IPS DF 4.7 (cell line): ENCODE measurements at regions not wholly inside any gene's neighbourhood (a gene's known extent, or its start where the extent isn't known, plus 50 kb on each side); places are given as distances from the start of the nearest gene placed in this dataset.
A peak's percentile ranks its signal among the peaks of the same experiment; 100 is the strongest.
"Not testable (repeated sequence)": the region's sequence is repeated elsewhere in the genome, so short reads cannot be mapped to it uniquely, and the experiment has no call there.

Experiments used
- DNase-seq: peaks from one replicate; pipeline ENCODE4 v3.0.0-alpha.2; 2013; ENCODE audit warnings: low spot score; ENCODE audit errors: extremely low read depth

DNA sequence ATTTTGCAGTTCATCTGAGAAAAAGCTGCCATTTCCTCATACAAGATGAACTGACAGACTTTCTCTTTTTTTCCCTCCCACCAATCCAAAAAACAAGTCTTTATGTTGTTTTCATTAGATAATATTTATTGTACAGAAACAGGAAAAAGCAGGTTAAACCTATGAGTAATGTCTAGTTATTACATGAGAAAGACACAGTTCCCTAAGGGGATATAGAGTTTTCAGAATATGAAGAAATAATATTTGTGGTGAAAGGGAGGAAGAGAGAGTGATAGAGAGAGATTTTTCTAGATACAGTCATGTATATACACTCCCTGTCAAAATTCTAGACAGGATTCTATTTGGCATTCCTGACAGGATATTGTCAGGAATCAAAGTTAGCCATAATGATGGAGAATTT lies 392.4 kb downstream of the BMP2 start:
- no peak for DNase-seq

DNA sequence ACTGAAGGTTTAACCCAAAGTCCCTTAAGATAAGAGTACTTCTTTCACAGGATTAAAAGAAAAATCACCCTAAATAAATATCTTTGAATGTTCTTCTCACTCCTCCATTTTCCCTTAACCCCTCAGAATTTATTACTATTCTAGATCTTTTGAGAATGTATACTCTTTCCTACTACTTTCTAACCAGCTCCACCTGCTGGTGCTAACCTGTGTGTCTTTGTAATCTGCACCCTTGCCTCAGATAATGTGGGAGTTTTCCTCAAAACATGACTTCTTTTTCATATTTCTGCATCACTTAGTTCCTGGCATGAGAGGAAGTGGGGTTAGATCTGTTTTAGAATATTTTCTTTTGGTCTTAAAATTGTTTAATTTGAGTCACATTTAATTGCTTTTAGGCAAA lies 394.2 kb downstream of the BMP2 start:
- no peak for DNase-seq

DNA sequence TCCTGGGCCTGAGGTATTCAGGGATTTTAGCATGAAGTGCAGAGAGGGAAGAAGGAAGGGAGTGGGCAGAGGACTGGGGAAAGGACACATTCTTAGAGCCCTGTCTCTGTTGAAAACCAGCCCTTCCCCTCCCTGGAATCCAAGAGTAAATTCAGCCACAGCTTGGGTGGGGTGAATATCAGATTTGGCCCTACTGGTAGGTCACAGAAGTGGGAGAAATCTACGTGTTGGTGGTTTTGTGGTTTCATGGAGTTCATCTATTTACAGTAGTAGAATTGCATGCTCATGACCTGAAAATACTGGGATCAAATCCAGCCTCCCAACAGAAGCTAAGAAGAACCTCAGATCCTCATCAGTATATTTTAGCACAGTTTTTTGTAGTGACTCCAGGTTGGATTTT lies 404.4 kb downstream of the BMP2 start:
- DNase-seq = no peak

DNA sequence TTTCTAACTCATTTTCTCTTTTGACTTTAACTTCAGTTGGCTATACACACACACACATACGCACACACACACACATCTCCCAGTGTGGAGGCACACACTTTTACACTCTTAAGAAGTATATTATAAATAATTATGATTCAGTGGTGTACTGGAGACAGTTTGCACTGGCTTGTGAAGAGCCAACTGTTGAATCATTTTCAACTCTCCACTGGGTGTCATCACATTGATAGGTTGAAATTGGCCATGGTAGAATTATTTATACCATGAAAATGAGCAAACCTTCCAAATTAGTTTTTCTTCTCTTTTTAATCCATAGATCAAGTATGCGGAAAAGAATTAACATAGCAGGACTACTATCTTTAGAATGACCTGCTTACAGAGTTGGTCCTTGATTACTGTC lies 407.1 kb downstream of the BMP2 start:
- no peak for DNase-seq

DNA sequence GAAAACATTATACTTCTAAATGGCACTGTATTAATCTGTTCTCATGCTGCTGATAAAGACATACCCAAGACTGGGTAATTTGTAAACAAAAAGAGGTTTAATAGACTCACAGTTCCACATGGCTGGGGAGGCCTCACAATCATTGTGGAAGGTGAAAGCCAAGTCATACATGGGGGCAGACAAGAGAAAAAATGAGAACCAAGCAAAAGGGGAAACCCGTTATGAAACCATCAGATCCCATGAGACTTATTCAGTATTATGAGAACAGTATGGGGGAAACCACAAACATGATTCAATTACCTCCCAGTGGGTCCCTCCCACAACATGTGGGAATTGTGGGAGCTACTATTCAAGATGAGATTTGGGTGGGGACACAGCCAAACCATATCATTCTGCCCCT lies 408.3 kb downstream of the BMP2 start:
- DNase-seq = not testable (repeated sequence)

DNA sequence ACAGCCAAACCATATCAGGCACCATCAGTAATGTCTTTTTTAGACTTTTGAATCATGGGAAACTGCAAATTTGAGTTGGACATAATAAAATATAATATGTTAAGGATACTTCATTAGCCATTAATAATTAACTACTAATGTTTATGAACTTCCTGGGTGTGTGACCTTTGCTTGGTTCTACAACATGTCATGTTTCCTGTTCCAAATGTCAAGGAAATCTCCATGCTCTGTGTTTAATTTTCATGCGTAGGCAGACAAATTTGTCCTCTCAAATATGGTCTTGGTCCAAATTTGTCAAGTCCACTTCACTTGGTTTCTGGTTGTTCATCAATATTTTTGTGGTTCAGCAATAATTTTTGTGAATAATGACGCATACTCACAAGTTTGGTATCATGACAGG lies 410.5 kb downstream of the BMP2 start:
- no peak for DNase-seq

DNA sequence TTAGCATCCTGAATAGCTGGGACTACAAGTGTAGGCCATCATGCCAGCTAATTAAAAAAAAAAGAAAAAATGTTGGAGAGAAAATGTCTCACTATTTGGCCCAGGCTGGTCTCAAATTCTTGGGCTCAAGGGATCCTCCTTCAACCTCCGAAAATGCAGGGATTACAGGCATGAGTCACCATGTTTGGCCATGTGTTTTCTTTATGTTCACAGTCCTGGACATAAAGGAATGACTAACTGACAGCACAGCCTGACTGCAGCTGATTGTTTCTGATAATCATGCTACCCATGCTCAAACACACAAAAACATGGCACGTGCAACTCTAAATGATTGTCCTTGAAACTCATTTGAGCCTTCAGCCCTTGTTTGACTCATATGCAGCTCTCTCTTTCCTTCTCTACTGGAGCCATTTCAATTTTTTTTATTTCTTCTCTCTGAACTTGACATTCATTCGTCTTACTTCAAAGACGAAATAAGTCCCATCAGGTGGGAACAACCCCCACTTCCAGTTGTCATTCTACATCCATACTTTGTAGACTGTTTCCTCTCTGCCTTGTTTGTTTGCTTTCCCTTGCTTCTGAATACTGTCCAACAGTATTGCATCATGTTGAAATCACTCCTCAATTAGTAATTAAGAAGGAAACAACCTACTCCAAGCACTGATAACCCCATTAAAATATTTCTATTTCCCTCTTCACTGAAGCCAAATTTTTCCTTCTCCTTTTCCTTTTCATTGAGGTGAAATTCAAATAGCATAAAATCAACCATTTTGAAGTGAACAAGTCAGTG lies 413.0 kb downstream of the BMP2 start:
- no peak for DNase-seq

DNA sequence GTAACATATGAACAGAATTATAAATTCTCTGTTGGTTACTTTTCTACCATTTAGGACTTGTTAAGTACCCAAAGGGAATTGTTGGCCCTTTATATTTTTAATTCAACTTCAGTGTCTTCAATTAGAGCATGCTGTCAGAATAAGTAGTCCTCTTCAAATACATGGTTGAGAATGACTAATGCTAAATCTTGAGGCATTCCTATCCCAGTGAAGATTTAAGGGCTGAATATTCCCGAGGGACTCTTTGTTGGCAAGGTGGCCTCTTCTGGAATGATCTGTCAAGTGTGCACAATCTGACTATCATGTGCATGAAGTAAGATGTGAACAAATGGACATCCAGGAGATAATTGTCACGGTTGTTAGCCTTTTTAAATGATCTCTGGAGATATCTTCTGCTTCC lies 421.7 kb downstream of the BMP2 start:
- no peak for DNase-seq

DNA sequence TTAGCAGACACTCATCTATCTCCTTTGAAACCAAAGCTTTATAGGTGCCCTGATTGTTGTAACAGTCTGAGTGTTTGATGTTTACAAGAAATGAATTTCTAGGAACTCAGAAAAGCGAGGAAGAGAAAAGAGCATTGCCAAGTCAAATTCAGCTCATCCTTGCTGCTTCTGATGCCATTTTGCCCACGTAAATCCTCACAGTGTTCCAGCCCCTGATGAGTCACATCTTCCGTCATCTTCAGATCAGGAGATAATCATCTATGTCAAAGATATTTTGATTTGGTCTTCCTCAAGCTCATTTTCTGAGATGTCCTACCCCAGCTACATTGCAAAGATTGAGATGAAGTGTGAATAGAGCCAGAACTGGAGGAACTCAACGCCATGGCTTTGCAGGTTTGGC lies 426.2 kb downstream of the BMP2 start:
- no peak for DNase-seq

DNA sequence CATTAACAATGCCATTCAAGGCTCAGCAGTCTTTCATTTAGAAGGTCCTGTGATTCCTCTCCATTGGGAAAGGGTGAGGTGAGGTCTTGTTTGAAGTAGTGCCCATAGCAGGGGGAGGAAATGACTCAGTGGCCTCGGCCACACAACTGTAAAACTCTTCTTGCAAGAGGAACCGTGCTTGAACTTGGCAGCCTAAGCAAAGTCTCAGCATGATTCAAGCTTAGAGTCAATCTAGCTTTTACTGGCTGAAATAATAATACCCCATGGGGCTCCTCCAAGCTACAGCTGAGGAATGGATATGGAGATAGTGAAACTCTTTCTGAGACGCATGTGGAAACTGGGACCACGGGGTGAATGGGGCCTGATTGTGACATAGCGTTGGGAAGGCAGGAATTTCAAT lies 428.2 kb downstream of the BMP2 start:
- no peak for DNase-seq

DNA sequence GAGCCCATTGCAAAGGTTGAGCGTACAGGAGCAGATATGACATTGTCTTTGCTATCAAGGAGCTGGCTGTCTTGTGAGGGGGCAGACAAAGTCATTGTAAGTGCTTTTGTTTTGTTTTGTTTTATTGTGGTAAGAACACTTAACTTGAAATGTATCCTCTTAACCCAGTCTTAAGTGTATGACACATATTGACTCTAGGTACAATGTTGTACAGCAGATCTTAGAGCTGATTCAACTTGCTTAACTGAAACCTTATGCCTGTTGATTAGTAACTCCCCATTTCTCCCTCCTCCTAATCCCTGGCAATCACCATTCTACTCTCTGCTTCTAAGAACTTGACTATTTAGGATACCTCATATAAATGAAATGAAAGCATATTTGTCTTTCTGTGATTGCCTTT lies 429.0 kb downstream of the BMP2 start:
- DNase-seq = no peak

DNA sequence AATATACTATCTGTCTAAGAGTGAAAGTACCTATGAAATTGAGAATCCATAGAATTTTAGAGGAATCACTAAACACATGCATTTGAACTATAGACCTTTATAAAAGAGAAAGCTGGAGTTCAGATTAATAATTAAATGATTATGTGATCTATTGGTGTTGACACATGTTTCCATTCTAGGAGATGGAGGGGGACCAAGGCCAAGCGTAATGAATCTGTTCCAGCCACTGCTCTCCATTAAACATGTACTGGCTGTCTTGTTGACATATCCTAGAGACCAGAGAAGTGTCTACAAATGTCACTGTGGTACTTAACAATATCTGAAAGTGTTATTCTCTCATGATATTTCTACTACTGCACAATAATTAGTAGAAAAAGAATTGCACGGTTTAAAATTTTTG lies 432.4 kb downstream of the BMP2 start:
- DNase-seq = no peak

DNA sequence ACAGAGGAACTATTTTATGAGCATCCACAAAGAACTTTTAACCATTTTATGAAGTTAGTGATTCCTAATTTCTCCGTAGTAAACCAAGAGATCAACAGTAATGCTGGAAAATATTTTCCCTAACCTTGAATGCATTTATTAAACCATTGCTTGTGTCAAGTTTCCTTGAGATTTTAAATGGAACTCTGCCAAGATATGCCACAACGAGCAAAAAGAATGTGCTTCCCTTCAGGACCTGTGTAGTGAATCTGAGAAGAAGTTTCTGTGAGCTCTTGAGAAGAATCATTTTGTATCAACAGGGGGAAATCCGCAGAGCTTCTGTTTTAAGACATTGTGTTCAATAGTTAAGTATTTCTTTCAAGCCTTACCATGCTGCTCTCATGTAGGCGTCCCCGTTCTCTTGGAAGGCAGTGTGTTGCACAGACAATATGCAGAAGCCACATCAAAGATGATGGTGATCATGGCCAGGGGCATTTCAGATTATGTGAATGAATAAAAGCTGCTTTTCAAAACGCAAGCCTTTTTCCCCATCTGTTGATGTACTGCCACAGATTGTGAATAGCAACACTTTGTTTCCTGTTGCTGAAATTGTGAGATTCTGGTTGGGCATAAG lies 439.8 kb downstream of the BMP2 start:
- no peak for DNase-seq

DNA sequence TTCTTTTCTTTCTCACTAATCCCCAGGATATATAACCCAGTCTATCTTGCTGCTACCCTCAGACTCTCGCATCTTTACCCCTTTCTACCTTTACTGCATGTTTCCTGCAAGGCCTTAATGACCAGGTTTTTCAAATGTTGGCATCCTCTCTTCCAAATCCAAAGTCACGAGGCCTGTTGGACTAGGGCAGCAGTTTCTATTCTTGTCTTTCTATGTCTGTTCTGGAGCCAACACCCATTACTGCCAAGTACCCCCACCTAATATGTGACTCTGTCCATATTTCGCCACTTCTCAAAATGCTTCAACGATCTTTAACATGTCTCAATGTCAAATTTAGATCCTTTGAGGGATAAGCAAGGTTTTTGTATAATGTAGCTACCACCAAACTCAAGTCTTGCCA lies 443.4 kb downstream of the BMP2 start:
- no peak for DNase-seq

DNA sequence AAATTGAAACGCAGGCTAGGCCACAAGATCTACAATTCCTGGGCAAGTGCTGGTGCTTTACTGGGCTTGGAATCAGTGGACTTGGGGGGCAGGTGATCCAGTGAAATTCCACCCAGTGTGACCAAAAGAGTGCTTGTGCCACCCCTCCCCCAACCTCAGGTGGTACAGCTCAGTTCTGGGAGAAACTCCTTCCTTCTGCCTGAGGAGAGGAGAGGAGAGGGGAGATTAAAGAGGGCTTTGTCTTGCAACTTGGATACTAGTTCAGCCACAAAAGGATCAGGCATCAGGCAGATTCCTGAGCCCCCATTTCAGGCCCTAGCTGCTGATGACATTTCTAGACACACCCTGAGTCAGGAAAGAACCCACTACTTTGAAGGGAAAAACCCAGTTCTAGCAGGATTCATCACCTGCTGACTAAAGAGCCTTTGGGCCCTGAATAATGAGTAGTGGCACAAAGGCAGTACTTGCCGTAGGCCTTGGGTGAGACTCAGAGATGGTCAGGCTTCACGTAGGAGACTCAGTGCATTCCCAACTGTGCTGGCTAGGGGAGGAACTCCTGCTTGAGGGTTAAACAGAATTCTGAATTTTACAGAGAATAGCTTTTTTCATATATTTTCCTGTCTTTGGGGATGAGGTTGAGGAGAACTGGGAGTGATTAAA lies 446.7 kb downstream of the BMP2 start:
- DNase-seq = peak; percentile 14

DNA sequence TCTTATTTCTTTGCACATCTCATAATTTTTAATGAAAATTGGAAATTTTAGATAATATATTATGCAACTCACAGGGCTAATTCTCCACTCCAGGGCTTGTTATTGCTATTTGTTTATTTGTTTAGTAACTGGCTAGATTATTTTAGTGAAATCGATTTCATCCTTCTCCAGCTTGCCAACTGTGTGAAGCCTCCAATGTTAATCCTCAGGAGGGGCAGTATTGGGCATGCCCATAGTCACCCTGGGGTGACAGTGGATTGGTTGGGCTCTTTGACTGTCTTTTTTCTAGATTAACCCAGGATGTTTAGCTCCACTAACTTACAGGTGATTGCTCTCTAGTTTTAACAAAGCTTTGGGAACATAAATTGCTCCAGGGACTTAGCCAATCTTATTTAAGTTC lies 450.1 kb downstream of the BMP2 start:
- no peak for DNase-seq

DNA sequence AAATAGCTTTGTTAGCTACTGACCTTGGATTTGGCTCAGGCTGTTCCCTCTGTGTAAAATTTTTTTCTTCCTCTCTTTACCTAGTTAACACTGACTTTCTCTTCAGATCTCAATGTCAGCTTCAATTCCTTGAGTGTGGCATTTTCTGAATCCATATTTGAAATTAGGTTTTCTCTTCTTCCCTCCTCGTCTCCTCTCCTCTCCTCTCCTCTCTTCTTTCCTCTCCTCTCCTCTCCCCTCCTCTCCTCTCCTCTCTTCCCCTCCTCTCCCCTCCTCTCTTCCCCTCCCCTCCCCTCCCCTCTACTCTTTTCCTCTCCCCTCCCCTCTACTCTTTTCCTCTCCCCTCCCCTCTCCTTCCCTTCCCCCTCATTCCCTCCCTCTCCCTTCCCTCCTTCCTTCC lies 453.3 kb downstream of the BMP2 start:
- DNase-seq = no peak

DNA sequence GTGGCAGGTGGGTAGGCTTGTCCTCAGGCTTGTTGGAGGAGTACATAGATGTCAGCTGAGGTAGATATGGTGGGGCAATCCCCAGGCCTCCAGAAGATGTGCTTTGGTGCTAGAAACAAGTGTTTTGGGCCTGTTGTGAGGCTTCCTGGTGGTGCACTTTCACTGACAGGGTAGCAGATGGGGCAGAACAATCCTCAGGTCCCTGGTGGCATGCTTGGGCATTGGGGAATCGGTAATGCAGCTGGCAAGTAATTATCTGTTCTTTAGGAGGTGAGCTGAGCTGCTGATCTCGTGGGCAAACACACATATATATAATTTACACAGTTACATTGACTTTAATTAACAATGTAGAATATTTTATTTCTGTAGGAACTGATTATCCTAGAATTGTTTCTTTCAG lies 458.7 kb downstream of the BMP2 start:
- DNase-seq = no peak

DNA sequence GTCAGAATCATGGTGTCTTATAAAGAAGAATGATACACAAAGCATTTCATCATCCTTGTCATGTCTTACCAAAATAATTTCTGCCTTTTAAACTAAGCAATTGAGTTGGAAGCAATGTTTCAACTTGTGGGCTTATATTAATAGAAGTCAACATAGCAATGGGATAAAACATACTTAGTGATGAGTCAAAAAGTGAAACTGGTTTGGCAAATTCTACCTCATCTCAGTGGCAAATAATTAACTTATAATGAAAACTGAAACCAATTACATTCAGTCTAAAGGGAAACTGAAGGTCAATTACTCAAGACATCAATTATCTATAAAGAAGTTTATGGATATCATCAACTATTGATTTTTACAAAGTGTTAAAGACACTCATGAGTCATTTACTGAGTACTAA lies 463.8 kb downstream of the BMP2 start:
- DNase-seq = no peak

DNA sequence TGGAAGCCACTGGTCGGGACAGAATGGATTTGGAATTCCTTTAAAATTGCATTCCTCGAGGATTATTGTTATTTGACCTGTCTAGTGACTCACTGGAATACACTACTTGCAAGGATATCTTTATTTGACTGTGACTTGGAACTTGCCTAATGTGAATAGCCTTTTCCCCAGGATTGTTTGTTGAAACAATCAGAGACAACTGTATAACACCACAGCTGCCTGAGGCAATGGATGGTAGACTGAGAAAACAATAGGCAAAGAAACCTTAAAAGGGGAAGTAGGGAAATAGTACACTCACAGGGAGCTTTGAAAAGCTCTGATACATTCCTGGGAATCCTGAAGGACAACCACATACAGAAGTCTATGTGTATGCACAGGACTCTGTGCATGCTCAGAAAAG lies 465.3 kb downstream of the BMP2 start:
- no peak for DNase-seq

DNA sequence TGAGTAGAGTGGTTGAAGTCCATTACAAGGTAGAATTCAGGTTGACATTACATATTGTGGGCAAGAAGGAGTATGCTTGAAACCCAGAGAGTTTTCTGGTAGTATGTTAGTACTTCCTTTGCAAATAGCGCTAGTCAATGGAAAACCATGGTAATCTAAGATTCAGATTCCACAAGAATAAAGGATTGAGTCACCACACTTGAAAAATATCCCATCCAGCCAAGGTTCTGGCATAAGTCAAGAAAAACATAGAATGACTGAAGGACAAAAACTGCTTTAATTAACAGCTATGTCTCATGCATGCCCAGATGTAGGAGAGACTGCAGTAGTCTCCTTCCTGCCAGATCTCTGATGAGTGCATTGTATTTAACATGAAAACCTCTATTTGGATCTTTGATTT lies 469.8 kb downstream of the BMP2 start:
- no peak for DNase-seq

DNA sequence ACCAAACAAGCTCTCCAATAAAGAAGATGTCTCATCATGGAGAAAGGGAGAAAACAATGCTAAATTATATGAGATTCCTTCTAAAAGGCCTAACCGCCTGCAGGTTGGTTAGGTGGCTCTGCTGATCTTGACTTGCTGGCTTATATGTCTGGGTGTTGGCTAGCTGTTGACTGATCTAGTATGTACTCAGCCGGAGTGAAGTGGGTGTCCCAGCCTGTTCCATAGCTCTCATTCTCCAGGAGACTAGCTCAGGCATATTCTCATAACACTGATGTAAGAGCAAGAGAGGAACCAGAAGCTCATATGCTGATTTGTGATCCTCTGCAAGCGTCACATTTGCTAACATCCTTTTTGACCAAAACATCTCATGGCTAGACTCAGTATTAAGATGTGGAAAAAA lies 473.0 kb downstream of the BMP2 start:
- DNase-seq = no peak
